Dedifferentiated amniotic fluid mesenchymal stem cell (primary cell): ENCODE measurements at regions not wholly inside any gene's neighbourhood (a gene's known extent, or its start where the extent isn't known, plus 50 kb on each side); places are given as distances from the start of the nearest gene placed in this dataset.
"Not testable (repeated sequence)": the region's sequence is repeated elsewhere in the genome, so short reads cannot be mapped to it uniquely, and the experiment has no call there.

ENCODE experiments used
- DNase-seq: peaks from one replicate; pipeline ENCODE4 v3.0.0-alpha.2; 2016; ENCODE audit errors: extremely low spot score

DNA sequence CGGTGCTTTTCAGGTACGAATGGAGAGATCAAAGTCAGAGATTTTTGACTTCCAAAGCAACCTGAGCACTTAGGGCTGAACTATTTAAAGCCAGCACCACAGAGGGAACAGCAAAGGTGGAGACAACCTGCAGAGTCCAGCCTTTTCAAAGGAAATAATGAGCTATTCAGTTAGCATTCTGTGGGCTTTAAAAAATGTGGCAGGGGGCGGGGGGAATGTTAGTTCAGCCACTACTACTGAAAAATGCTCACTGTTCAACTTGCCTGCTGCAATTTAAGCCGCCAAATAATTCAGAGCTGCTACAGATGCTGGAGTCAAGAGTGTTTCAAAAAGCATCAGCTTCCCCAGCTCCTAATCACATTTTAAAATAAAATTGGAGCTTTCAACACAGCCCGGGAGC, 473.3 kb upstream of the PLXNA2 start:
- no peak for DNase-seq

DNA sequence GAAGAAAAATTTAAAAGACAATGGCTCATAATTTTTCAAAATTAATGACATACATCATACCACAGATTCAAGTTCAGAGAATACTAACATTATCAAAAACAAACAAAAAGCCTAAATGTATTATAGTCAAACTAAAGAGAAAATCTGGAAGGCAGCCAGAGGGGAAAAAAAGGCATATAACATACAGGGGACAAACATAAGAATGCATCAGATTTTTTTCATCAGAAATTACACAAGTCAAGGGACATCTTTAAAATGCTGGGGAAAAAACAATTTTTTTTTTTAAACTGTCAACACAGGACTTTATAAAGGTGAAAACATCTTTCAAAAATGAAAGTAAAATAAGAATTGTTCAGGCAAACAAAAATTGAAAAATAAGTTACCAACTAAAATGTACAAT, 478.4 kb upstream of the PLXNA2 start:
- no peak for DNase-seq

DNA sequence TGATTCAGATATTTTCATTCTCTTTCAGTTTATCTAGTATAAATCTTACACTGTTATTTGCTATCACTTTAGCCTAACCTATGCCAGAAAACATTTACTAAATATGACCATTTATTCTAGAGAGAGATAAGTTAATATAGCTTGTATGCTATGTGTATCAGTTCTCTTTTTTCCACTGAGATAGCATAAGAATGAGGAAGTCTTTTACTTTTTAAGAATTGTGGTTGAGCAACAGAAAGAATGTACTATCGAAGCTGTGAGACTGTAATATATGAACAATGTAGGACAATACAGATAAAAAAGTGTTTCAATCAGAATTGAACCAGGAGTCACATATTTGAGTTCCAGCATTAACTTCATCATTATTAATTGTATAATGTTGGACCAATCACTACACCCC, 479.9 kb upstream of the PLXNA2 start:
- no peak for DNase-seq

DNA sequence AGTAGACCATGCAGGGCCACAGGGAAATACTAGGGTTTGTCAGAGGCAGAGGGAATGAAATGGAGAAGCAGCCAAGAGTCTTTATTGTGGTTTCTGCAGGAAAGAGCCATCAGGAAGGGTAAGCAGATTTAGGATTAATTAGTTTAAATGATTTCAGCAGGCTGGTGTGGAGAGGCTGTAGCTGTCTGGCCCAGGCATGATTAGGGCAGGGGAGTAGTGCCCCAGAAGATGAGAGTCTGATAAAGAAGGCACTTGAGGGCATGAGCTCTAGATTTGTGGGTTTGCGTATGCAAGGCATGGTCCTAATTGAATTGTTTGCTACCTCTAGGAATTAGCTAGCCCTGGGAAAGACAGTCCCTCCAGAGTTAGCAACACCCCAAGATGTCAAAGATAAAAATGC, 484.6 kb upstream of the PLXNA2 start:
- no peak for DNase-seq

DNA sequence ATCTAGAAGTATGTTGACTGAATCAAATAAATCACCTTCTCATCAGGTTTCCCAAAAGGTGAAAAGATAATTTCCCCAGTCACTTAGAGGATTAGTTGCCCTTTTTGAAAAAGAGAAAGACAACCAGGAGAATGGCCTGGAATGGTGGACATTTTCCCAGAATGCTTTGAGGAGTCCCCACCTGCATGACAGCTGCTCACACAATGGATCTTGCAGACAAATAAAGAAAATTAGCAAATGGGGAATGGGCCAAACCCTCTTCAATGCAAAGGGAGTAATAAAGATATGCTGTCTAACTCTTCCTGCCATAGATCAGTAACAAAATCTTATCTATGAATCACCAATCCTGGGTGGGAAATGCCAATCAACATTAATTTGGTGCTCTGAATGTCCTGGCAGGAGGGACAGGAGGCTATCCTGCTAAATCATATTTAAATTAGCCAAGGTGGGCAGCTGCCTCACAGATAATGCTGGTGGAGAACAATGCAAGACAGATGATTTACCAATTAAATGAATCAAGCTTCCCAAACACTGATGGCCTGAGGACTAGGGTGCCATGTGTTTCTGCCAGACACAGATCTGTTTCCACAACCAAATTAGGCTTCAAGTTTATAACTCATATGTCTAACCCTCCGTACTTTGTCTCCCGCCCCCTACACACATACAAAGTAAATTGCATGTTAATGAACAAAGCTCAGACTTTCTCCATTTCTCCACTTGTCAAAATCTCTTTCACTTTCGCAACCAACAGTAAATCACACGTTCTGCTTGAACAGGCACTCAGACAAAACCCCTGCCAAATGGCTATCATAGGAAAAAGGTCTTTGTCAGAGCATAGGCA, 488.0 kb upstream of the PLXNA2 start:
- DNase-seq = no peak

DNA sequence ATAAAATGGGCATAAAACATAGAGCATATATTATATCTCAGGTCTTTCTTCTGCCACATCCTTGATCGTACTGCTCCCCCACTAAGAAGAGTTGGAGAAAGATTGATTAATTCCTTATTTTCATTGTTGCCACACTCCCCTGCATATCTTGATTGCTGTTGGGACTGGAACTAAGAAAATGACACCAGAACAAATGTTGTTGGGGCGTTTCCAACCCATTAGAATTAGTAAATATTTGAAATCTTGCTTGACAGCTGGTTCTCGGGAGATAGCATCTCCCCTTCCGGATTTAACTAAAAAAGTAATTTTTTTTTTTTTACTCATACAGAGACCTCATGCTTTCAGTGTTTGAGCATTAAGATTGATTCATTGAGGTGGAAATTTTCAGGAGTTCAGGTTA, 493.0 kb upstream of the PLXNA2 start:
- no peak for DNase-seq

DNA sequence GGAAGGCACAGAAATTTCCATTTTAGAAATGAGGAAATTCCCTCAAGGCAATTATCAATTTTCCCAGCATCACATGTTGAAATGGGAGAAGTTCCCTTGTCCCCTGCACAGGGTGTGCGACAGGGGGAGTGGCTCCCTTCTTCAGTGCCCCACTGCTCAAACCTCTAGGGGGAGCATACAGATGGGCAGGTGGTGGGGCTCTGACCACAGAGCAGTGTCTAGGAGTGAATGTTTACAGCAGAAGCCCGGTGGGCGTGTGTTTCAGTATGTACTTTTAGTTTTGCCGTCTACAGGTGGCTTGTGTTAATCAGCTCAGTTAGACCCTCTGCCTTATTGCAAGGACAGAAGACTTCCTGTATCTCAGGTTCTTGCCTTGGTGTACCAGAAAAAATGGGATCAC, 493.7 kb upstream of the PLXNA2 start:
- DNase-seq = no peak

DNA sequence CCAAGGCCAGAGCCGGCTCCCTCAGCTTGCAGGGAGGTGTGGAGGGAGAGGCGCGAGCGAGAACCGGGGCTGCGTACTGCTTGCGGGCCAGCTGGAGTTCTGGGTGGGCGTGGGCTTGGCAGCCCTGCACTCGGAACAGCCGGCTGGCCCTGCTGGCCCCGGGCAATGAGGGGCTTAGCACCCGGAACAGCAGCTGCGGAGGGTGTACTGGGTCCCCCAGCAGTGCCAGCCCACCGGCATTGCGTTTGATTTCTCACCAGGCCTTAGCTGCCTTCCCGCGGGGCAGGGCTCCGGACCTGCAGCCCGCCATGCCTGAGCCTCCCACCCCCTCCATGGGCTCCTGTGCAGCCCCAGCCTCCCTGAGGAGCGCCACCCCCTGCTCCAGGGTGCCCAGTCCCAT, 495.5 kb upstream of the PLXNA2 start:
- not testable (repeated sequence) for DNase-seq

DNA sequence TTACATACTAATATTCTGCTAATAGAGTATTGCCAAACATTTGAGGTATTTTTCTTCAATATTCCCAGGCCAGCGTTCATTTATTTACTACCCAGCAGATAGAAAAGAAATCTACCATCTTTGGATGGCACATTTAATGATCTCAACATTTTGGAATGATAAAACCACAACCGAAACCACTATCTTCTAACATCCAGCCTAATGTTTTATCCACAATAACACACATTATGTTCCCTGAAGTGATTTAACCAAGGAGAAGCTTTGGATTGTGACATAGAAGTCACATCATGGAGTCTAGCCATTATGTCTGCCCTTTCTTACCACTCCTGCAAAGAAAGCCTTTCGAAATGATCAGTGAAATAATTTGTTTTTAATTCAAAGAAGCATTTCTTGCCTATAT, 497.1 kb upstream of the PLXNA2 start:
- DNase-seq = no peak

DNA sequence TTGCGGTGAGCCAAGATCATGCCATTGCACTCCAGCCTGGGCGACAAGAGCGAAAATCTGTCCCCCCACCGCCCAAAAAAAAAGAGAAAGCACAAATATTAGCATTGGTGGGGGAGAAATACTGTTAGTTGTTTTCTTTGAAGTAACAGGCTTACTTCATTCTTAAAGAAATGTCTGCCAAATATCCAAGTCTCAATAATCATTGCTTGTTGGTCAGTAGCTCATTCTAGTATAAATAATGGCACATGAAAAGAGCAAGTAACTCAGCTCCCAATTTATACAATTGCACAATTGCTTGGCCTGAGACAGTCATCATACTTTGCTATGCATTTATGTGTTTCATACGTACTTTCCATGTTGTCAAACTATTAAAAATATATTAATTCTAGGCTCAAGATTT, 499.2 kb upstream of the PLXNA2 start:
- DNase-seq = no peak

DNA sequence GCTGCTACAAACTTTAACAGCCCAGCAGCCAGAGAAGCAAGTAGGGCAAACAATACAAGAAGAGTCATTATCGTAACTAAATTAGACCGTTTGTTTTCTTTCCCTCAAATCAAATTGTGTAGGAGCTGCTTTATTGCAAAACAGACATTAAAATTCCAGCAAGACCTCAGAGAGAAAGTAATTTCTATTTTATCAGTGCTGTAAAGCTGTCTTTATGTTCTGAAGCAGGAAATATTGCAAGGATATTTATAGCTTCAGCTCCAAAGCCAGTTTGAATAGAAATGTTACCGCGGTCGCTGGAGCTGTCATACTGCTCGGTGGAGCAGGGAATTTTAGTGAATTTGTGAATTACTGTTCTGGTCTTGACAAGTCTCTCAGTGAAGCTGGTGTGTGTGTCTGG, 503.8 kb upstream of the PLXNA2 start:
- DNase-seq = no peak

DNA sequence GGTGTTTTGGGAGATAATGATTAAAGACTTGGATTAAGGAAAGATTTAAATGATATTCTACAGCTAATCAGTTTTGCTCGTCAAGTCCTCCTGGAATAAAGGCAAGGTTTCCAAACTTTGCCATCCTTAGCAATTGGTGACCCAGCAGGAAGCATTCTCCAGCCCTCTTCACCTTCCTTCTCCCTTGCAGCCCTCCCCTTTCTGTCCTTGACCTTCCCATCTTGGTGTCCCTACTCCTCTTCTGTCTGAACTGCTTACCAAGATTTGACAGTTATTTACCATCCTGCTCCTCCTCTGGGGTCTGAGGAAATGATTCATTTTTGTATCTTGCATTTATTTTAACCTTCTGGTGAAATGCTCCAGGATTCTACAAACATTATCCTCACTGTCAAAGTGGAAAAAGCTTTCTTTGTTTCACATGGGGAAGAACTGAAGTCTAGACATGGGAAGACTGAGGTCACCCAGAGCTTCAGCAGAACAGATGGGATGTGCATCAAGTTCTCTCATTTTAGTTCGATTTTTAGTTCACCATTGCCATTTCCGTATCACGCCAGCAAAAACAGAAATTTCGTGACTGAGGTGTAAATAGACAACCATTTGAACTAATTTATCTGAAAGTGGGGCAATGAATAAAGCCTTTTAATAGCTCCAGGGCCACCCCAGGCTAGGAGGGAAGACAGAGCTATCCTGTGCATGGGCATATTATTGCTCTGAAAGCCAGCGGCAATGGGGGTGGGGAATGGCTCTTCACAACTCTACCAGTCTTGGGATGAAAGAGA, 504.4 kb upstream of the PLXNA2 start:
- no peak for DNase-seq

DNA sequence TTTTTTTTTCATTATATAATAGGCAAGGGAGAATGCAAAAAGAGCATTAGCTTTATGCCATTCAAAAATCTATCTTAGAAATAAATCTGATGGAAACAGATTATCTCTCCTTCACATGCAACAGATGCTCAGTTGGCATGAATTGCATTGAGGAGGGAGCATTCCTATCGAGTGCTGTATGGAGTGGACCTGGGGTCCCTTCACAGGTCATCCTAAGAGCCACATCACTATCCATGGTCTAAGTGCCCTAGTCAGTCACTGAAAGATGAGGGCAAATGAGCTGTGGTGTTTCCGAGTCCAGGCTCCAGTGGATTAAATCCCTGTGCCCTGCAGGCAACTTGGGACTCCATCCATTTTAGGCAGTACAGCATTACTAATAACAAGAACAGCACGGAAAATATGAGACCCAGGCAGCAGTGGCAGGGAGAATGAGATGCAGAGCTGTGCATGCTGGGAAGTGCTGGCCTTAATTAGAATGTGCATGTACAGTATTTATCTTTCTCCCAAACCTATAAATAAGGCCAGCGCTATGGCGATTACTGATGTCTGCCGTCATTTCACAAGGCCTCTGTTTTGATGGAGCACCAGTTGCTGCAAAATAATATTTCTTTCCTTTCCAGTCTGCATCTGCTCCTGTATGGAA, 512.3 kb upstream of the PLXNA2 start:
- DNase-seq = no peak

DNA sequence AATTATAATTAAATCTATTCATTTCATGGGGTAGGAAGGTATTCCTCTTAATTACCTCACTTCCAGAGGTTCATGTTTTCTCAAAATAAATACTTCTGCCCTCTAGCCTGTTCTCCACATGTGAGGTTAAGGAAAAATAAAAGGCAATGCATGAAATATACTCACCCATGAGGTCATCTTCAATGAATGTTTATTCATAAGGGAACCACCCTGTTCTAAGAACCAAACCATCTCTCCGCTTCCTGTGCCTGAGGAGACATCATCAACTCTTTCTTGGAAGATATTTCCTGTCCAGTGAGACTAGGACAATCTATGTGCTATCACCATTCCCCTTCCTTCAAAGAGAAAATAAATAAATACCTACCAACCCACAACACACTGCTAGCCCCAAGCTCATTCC, 513.7 kb upstream of the PLXNA2 start:
- no peak for DNase-seq

DNA sequence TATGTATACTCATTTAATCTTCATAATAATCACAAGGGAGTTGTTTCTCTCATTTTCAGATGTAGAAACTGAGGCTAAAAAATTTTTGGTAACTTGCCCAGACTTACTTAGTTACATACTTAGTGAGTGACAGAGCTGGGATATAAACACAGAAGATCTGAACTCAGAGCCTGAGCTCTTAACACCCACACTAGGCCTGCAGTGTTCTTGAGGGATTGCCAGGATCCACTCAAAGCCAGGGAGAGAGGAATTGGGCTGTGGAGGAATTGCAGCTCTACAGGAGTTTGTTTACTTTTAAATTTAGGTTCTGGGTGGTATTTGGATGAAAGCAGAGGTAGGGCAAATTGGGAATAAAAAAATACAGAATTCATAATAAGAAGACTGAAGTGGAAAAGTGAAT, 515.1 kb upstream of the PLXNA2 start:
- DNase-seq = no peak

DNA sequence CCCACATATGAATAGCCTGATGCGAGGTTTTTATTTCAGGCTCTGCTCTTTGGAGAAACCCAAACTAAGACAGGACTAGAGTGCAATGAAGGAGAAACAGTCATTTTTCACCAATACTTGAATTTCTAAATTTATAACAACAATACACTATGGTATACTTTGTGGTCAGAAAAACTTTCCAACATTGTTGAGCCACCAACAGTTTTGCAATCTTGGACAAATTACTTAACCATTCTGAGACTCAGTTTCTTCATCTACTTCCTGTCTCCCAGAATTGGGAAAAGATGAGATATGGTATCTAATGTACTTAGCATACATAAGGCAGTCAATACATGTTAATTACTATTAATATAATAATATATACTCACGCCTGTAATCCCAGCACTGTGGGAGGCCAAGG, 519.8 kb upstream of the PLXNA2 start:
- DNase-seq = no peak

DNA sequence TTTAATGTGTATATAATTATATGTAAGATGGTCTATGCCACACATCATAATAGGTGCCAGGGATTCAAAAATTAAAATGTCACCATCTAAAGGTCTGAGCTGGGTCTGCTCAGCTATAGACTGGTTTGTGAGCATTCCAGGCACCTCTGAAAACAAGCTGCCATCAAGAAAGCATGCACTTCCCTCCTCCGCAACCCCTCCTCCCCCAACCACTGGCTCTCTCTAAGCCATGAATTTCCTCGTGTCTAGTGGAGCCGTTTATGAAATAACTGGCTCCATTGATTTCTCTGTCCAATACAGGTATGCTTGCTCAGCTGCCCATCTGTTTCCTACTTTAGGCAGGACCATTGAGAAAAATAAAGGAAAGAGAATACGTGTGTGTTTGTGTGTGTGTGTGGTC, 522.6 kb upstream of the PLXNA2 start:
- DNase-seq = no peak

DNA sequence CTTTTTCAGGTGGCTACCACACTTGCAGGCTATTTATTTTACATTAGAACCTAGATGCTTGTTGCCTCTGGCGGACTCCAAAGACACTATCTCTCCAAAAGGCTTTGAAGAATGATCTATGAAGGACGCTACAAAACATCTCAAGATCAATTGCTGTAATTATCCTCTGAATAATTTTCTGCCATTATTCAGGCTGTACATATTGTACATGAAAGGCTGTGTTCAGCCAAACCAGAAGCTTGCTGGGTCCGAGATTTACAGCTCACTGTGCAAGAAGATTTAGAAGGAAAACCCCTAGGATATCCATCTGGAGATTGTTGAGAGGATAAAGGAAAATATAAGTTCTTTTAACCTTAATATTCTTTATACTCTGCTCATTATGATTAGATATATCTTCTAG, 523.6 kb upstream of the PLXNA2 start:
- DNase-seq = no peak

DNA sequence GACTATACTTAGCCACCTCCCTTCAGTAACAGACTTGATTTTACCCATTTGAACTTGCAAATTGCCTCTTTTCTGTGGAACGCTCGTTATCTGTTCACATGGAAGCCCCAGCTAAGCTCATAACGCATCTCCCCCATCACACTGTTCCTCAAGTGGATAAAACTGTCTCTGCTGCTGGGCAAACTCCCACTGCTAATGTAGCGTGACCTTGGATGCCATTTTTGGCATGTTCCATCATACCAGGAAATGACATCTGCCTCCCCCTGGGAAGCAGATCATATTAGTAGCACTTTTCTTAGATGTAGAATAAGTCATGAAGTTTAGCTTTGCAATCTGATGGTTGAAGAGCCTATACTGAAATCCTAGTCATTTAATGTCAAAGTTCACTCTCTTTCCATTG, 528.7 kb upstream of the PLXNA2 start:
- DNase-seq = no peak

DNA sequence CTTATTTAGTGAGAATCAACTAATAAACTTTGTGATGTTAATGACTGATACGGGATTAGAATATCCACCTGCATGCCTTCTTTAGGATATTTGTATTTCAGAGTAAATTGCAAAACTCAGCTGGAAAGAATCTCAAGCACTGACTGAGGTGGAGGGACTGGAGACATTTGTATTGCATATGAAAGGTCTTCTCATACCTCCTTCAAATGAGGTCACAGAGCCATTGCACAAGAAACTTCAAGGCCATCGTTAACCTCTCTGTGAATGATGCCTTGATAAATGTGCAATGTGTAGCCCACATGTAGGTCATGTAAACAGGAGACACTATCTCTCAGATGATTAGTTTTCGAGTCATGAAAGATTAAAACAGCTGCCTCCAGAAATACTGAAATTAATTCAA, 531.7 kb upstream of the PLXNA2 start:
- no peak for DNase-seq

DNA sequence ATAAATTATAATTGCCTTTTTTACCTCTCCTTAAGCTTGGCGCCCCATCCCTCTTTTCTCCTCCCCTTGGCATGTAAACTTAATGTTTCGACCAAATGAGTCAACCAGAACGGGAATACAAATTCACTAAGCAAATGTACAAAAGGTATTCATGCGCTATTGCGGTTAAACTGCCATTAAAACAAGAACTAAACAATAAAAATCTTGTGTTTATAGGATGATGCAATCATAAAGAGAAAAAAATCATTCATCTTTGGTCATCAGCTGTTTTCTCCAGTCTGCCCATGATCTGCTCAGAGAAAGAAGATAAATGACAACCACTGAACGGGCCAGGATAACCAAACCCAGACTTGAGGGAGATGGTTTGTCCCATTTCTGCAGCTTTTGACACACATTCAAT, 534.2 kb upstream of the PLXNA2 start:
- DNase-seq = no peak

DNA sequence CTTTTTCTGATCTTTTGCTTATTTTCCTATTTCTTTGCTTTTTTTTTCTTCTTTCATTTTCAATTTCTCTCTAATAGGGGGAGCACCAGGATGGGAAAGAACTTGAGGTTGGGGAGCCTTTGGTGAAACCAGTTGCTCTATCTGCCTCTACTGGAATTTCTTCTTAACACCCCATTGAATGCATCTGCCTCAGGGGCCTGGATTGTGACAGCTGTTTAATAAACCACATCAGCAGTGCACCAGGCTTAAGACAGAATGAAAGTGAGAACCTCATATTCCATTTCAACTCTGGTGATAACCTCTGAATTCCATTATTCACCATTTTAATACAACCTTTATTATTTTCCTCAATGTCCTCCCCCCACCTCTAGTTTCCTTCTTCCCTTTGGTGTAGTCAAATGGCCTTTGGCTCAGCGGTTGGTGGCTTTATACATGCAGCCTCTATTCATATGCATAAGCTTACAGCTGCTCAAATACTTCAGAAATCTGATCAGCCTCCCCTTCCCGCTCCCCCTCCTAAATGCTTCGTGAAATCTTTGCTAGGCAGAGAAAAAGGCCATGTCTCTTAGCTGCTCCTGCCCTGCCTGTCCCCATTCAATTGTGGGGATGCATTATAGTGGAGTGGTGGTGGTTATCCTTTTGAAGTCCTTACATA, 537.3 kb upstream of the PLXNA2 start:
- no peak for DNase-seq
